Smooth muscle cell of the brain vasculature (primary cell): ENCODE measurements at regions not wholly inside any gene's neighbourhood (a gene's known extent, or its start where the extent isn't known, plus 50 kb on each side); places are given as distances from the start of the nearest gene placed in this dataset.

Experiments used
- DNase-seq: peaks from one replicate; pipeline ENCODE4 v3.0.0-alpha.2; 2012; ENCODE audit warnings: low read depth, low spot score

DNA sequence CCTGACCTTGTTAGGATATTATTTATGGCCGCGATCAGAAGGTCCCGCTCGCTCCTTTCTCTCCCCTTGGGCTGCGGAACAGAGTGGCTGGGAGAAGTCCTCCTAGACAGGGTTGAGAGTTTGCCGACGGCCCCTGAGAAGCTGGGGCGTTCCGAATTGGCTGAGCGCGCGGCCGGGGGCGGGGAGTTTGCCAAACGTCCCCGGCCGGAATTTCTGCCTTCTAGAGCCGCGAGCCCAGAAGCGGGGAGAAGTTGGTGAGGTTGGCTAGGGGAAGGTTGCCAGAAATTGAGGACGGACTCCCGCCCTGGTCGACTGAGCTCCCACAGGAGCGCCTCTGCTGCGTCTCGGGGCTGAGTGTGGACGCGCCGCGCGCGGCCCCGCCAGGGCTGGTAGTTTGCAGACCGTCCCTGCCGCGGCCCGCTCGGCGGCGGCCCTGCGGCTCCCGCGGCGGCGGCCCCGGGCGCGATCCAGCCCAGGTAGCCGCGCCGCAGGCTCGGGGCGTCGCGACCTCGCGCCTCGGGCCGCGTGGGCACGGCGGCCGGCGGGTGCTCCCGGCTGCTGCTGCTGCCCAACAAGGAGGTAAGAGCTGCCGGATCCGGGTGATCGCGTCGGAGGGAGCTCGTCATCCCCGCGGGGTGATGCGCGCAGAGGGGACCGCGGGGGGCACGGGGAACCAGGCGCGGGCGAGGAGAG, 134.0 kb upstream of the MGAT5 start:
- DNase-seq = peak; percentile 77

DNA sequence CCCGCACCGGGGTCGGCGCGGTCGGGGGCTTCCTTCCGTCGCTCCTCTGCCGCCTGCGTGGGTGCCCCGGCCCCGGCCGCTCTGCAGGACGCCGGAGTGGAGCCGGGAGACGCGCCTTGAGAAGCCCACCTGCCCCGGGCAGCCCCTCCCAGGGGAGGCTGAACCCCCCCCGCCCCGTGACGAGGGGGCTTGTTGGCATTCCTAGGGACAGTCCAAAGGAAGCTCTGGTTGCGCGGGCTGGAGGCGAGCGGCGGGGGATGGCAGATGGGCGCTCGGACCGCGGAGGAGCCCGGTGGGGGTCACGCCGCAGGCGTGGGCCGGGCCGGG, 133.5 kb upstream of the MGAT5 start:
- DNase-seq = no peak

DNA sequence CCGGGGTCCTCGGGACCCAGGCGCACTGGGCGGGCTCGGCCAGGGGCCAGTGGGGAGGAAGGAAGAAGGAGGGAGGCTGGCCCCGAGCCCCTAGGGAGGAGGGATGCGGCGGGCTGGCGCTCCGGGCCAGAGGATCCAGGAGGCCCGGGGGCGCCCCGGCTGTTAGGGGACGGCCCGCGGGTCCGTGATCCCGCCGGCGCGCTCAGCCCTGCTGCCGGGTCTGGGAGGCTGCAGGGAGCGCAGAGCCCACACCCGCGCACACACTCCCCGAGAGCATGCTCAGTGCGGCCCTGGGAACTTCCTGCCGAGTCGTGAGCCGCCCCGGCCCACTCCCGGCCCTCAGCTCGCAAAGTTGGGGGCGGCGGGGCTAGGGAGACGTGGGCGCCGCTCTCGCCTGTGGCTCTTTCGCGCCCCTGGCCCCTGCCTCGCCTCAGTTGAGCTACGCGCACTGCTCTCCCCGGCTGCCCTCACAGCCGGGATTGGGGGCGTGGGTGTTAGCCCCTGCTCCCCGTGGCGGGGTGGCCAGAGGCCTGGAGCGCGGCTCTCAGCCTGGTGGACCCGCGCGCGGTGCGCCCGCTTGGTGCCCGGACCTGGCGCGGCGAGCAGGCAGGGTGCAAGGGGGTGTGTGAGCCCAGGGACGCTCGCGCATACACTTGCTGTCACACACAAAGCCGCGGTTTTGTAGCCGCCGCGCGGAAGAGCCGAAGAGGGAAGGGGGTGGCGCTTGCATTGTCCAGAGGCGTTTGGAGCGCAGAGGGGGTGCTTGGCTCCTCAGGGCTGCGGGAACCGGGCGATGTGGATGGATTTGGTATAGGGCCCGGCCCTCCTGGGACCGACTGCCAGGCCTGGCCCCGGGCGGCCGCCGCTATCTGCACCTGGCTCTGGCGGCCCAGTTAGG, 132.9 kb upstream of the MGAT5 start:
- DNase-seq = no peak

DNA sequence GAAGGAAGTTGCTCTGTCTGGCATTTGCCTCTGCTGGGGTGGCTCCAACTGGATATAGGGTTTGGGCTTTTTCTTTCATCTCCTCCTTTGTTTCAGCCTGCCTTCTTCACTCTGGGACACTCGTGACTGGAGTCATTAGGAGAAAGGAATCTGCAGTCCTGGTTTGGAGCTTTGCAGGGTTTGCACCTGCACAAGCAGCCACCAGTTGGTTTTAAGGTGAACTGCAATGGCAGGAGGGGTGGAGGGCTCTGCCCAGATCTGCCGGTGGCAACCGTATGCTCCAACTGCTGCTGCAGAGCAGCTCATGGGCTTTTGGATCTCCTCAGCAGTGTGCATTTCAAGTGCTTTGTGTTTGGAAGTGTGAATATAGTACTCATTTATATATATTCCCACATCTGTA, 131.3 kb upstream of the MGAT5 start:
- DNase-seq = no peak

DNA sequence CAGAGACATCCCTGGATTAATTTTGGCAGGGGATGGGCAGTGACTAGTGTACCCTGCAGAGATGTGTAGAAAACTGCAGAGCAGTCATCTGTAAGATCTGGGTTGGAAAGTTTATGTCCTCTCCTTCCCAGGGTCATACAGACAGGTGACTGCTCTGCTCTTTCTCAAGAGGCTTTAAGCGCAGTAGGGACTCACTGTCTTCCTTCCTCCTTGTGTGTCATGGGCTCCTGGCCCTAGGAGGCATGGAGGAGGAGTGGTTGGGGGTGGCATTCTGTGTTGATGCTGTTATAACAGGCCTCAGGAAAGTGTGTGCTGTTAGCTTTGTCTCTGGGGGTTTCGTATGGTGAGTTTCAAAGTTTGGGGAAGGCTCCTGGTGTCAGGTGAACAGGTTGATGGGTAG, 130.5 kb upstream of the MGAT5 start:
- no peak for DNase-seq

DNA sequence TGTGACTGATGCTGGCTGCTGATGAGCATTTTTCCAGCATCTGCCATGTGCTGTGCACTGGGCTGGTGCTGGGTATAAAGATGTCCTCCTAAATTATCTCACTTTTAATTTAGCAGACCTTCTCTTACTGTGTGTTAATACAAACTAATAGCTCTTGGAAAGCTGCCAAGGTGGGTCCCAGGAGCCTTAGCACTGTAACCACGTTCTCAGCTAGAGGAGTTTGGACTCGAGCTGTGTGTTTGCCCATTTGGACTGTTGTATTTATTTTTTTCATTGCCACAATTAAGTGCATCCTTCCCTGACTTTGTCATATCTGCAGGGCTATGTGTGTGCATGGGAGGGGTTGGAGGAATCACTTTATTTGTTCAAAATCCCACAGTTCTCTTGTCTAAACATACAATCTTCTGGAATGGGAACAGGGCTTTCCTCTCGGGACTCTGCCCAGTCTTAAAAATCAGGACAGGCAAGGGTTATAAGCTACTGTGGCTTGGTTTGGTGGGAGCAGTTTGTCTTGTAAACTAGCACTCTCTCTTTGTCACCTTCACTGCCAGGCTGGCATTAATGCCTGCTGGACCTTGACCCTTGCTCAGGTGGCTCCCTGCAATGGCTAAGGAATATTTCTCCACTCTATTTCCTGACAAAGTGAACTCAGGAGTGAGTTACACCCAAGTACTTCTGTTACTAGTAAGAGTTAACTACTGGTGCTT, 129.7 kb upstream of the MGAT5 start:
- DNase-seq = no peak

DNA sequence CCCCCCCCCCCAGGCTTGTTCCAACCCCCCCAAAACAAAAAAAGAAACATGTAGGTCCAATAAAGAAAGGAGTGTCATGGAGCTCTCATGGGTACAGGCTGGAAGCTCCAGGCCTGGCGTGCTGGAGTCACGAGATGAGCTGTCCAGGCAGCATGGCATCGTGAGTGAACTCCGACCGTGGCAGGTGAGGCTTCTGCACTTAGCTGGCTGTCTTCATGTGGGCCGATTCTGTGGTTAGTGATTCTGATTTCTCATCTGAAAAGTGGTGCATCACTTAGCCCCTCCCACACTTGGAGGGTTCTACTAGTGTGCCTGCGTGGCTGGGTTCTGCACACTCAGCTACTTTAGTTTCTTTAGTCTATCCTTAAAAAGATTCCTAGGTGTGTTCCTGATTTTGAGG, 126.4 kb upstream of the MGAT5 start:
- DNase-seq = no peak

DNA sequence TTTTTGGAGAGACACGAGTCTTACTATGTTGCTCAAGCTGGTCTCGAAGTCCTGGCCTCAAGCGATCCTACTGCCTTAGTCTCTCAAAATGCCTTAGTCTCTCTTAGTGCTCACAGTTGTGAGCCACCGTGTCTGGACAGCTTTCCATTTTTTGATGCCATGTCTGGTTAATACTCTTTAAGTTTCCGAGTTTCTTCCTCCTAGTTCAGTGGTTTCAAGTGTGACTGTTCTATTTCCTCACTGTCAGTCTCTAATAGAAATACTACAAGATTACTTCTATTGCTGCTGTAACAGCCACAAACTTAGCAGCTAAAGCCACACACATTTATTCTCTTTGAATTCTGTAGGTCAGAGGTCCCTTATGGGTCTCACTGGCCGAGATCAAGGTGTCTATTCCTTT, 125.1 kb upstream of the MGAT5 start:
- no peak for DNase-seq

DNA sequence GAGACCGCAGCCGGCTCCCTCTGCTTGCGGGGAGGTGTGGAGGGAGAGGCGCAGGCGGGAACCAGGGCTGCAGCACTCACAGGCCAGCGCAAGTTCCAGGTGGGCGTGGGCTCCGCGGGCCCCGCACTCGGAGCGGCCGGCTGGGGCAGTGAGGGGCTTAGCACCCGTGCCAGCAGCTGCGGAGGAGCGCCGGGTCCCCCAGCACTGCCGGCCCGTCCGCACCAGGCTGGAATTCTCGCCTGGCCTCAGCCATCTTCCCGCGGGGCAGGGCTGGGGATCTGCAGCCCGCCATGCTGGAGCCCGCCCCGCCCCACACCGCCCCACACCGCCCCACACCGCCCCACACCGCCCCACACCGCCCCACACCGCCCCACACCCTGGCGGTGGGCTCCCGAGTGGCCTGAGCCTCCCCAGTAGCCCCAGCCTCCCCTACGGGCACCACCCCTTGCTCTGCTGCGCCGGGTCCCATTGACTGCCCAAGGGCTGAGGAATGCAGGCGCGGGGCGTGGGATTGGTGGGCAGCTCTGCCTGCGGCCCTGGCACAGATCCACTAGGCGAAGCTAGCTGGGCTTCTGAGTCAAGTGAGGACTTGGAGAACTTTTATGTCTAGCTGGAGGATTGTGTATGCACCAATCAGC, 123.9 kb upstream of the MGAT5 start:
- no peak for DNase-seq

DNA sequence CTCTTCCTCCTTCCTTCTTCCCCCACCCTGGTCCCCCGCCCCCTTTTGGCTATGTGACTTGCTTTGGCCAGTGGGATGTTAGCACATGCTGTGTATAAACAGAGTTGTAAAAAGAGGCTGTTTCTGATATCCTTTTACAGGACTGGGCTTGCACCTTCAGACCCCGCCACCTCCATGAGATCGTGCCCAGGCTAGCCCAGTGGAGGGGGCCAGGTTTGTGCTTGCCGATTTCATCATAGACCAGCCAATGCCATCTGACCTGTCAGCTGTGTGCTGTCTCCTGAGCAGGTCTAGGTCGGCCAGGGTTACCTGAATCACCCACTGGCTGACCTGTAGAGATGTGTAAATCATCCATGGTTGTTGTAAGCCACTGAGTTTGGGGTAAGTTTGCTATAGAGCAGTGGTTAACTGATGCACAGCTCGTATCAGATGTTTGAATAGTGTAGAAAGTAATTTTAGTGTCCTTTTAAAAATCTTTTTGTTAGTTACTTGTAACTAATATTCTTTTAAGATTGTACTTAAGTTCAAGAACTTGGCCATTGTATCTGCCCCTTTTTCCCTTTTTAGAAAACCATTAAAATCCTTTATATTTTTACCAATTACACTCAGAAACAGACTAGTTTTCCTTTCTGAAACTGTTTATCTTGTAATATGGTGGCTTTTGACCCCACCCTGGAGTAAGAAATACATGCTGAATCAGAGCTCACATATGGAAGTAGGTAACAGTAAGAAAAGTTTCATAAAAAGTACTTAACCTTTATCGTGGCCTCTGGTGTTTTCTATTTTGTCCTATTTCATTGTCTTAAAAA, 122.0 kb upstream of the MGAT5 start:
- no peak for DNase-seq

DNA sequence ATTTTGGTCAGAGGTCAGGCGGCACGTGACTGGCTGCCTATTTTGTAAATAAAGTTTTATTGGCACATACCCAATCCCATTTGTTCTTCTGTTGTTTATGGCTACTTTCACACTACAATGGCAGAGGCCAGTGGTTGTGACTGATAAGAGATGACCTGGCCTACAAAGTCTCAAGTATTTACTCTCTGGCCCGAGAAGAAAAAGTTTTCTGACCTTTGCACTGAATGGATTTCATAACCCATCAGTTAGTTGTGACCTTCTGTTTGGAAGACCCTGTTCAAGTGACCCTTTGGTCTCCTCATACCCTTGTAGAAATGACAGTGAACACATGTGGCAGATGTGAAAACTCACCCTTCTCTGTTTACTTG, 121.4 kb upstream of the MGAT5 start:
- DNase-seq = no peak

DNA sequence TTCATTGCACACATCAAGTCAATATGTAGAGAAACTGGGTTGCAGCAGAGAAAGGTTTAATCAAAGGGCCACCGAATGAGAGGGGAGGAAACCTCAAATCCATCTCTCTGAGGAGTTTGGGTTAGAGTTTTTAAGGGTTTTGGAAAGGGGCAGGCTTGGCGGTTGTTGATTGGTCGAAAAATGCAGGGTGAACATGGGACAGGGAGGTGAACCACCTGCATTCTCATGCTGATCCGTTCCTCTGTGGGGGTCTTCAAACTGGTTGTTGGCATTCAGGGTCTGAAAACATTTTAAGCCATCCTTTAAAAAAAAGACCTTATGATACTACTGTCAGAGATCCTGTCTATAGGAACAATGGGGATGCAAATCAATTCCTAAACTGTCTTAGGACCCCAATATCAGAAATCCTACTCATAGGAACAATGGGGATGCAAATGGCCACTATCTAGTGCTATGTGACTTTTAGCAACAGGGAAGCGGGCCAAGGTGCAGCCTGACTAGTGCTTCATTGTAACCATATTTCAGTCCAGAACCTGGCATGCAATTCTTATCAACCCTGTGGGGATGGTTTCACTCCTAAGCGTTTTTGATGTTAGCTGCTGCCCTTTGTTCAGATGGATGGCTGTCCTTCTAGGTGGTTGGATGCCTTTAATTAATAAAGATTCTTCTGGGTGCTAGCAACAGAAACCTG, 120.1 kb upstream of the MGAT5 start:
- no peak for DNase-seq

DNA sequence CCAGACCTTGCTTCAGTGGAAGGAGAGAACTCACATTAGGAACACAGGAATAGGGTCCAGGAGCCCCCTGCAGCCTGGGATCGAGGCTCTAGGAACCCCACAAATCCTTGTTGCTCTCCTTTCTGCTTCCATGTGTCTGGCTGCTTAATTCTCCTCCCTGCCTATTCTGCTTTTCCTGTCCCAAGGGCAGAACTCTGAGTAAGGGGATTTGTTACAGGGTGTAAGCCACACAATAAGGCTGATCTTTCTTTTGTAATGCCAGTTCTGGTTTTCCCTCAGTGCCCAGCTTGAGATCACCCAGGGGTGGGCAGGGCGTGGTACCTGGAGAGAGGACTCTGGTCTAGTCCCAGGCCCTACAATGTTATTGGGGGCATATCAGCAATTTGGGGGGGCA, 119.6 kb upstream of the MGAT5 start:
- no peak for DNase-seq

DNA sequence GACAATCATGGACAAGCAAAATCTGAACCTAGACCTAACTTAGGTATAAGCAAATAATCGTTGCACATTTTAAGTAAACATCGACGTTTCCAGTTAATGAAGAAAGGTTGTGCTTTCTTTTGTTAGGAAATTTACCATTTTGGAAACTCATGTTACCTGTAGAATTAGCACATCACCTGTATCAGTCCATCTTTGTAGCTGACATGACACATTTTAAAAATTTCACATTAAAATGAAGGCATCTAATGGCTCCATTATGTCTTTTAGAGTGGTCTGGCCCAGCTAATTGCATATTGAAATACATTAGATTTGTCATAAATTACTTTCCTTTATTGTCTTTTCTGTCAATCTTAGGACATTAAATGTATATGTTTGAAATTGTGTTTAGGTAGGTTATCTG, 119.0 kb upstream of the MGAT5 start:
- no peak for DNase-seq

DNA sequence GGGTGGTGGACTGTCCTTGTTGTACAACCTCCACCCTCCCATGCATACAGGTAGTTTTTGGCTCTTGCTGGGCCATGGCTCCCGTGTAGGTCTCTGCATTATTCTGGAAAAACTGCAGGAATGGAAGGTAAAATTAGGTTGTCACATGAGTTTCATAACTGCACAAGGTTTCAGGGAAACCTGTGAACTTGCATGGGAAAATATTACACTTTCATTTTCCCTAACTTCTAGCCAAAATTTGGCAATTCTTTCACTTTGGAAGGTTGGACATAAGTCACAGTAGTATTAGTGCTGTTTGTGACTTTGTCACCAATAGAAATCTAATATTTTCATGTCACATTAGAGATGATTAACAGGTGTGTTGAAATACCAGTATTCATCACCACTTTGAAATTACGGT, 118.1 kb upstream of the MGAT5 start:
- DNase-seq = no peak

DNA sequence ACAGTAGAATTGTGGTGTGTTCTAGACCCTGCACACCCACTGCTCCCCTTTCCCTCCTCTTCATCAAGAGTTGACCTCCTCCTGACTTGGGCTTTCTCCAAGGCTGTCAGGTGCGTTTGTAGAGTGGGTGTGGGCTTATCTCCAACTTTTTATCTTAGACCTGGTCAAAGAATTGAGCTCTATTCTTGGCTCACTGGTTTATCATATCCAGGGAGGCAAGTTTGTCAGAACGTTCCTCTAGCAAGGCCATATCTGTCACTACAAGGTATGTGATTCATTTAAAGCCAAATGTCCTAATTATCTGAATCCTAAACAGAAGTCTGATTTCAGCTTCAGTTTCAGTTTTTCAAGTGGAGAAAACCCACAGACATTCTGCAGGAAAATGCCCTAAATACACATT, 117.1 kb upstream of the MGAT5 start:
- no peak for DNase-seq

DNA sequence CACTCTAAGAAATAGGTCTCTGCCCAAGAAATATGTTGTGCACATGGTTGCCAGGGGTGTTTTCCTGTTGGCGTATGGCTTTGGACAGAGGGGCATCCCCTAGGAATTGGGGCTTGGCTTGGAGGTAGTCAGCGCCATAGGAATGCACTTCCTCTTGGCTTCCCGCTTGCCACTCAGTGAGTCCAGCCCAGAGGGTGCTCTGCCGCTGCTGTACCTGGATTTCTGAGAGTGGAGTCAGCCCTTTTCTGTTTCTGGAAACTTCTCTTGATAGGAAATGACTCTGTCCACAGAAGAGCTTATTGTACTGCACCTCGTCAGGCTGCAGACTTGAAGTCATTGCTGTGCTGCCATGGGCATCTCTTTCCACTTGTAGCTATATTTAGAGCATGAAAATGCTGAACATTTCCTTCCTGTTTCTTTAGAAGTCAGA, 116.7 kb upstream of the MGAT5 start:
- no peak for DNase-seq

DNA sequence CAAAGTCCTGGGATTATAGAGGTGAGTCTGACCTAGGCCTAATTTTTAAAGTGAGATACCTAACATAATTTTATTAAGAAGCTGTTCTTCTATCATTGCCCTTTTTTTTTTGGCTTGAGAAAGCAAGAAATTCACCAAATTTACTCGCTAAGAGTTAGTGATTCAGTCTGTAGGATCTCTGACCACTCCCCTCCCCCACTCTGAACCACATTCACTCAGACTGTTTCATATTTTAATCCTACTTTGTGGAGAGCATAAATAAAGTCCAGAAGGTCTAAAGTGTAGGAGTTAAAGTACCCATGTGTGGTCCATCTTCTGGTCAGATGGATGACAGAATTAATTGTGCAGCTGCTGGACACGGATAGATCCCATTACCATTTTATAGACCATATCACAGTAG, 115.8 kb upstream of the MGAT5 start:
- DNase-seq = no peak

DNA sequence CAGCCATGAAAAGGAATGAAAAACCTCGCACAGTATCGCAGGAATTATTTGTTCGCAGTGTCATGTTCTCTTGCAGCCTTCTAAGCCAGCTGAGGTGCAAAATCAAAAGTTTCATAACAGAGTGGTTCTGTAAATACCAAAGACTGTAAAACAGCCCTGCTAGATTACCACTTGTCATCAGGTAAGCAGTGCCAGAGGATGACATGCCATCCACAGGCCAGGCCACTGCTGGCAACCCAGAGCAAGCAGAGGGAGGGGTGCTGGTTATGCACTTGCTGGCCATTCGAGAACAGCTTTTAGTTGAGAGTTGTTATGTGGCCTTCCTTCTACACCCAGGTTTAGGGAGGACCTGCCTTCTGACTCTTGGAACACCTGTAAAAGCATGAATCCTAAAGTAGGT, 114.3 kb upstream of the MGAT5 start:
- DNase-seq = no peak

DNA sequence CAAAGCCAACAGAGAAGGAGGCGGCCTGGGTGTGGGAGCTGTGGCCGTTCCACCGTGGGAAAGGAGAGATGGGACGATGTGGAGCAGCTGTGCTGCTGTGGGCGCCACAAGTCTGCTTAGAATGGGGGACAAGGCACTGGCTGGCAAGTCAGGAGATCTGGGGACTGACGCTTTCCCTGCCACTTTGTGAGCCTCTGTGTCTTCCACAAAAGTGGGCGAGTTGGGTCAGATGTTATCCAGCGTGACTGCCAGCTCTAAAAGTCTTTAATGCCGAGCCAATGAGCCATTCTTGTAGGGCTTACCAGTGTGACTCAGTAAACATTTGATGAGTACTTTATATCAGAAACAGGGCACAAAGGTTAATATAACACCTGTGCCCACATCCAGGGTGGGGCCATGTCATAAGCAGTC, 113.6 kb upstream of the MGAT5 start:
- DNase-seq = no peak
